HG02610 (cell line): ENCODE measurements at regions not wholly inside any gene's neighbourhood (a gene's known extent, or its start where the extent isn't known, plus 50 kb on each side); places are given as distances from the start of the nearest gene placed in this dataset.

Experiments used
- ATAC-seq: cut with Tn5 transposase; IDR thresholded peaks from one replicate; pipeline ENCODE4 v1.9.1; 2021; ENCODE audit warnings: mild to moderate bottlenecking, moderate library complexity; ENCODE audit not compliant: unreplicated experiment

DNA sequence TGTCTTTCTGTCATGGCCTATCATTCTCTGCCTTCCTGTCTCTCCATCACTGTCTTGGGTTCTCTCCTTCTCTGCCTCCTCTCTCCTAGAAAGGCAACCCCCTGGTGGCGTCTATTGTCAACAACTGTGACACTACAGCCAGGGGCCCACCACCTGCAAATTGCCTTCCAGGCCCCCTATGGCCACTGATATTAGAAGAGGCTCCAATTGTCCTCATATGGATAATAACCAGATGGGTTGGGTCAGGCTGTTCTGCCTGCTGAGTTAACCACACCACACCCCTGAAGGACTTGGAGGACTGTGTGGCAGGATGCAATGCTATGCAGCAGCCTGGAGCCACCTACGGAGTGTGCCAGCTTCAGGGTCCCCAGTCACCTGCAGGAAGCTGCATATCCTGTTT, 665.0 kb downstream of the NTRK3 start:
- no peak for ATAC-seq

DNA sequence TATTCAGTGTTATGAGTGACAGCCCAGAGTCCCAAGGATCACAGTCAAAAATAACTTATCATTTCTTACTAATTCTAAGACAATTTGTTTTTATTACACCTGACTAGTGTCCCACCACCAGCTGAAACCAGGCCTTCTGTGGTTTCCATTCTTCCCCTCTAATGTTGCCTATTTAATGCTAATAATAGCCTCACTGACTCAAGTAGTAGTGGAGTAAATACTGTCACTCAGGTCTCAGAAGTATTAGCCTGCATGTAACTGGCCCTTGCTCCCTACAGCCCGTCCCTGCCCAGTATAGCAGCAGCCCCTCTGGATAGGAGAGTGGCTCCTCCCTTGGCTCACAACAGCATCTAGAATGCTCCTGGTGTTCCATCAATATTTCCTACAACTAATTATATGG, 665.5 kb downstream of the NTRK3 start:
- no peak for ATAC-seq

DNA sequence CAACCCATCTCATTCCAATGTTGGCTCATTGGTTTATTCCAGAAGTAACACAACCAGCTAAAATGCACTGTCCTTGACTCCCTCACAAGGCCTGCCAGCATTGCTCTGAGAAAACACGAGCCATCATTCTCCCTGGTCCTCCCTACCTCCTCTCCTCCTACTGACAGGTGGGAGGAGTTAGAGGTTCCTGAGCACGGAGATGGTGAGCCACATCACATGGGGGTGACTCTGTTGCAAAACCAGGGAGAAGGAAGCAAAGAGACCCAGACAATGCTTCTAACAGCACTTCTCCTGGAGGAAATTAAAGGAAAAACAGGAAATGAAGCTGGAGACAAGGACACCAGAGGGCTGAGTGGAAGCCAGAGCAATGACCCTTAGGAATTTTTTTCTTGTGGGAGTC, 667.4 kb downstream of the NTRK3 start:
- ATAC-seq, result no peak

DNA sequence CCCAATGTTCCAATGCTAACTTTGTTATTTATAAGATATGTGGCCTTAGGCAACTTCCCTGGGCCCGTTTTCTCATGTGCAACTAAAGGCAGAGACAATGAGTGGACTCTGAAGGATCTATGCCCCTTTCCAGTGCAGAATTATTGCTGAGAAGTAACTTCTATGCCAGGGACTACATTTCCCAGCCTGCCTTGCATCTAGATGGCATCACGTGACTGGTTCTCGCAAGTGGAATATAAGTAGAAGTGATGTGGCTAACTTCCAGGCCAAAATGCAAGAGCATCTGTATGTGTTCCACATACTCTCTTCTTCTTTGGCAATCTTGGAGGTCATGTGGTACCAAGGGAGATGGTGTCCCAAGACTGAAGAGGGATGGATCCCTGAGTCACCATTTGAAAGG, 674.4 kb downstream of the NTRK3 start:
- ATAC-seq, result no peak

DNA sequence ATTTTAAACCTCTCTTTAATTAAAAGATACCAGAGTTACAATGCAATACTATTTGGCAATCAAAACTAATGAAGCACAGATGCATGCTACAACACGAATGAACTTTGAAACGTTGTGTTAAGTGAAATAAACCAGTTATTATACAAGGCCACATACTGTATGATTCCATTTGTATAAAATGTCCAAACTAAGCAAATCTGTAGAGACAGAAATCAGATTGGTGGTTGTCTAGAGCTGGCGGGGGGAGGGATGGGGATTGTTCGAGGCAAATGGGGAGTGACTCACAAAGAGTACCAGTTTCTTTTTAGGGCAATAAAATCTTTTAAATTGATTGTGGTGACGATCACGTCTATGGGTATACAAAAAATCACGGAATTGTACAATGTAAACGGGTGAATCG, 677.0 kb downstream of the NTRK3 start:
- no peak for ATAC-seq

DNA sequence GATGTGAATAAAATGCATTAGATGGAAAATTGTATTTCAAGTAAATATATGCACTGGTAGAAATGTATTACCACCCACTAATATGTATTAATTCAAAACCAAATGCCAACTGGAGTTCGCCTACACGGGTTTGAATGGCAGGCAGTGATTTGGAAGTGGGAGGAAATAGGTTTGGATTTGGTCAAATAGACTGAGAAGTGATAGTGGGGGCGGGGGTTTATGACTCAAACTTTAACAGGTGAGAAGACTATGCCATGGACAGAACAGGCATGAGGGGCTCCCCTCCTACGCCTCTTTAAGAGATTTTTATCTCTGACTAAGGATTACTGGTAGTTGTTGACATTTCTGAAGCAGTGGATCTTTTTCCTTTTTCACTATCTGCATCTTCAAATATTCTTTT, 677.8 kb downstream of the NTRK3 start:
- no peak for ATAC-seq

DNA sequence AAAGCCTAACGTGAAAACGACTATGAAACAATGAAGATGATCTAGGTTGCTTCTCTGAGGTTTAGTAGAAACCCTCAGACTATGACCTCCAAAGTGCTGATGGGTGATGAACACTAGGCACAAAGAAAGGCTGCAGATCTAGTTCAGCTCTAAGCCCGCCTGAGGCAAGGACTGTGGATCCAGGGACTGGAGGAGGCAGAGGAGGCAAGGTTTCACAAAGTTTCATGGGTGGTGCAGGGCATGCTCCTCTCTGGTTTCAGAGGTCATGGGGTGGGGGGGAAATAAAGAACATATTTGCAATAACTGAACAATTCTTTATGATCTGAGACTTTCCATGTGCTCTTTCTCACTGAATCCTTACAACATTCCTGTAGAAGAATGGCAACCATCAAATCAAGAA, 679.2 kb downstream of the NTRK3 start:
- no peak for ATAC-seq

DNA sequence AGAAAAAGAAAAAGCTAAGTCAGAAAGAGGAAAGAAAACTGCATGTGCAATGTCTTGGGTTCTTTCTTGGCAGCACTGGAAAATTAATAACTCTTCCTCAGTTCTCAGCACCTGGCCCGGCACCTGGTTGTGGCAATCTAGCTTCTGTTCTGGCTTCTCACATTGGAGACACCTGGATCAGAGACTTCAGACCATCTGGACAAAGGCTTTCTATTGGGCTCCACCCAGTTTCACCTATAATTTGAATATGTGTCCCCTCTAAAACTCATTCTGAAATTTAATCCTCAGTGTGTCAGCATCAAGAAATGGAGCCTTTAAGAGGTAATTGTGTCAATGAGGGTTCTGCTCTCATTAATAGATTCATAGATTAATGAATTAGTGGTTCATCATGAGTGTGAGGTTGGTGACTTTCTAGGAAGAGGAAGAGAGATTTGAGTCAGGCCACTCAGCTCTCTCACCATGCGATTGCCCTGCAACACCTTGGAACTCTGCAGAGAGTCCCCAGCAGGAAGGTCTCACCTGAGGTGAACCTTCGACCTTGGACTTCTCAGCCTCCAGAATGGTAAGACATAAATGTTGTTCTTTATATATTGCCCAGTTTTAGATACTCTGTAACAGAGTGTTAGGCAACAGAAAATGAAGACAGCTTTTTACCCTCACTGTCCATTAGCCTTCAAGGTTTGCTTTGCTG, 679.9 kb downstream of the NTRK3 start:
- ATAC-seq, result no peak

DNA sequence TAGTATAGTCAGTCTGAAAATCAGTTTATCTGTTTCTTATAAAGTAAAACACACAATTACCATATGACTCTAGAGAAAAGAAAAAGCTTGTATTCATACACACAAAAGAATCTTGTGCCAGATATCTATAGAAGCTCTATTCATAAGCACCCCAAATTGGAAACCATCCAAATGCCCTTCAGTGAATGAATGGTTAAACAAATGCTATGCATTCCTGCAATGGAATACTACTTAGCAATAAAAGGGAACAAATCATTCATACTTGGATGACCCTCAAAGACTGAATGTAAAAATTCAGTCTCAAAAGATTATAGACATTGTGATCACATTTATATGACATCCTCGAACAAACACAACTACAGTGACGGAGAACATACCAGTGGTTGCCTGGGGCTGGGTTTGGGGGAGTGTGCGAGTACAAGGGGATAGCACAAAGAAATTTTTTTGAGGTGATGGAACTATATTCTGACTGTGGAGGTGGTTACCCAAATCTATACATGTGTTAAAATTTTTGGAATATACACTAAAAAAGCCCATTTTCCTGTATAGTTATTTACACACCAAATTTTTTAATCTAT, 680.6 kb downstream of the NTRK3 start:
- ATAC-seq, result no peak

DNA sequence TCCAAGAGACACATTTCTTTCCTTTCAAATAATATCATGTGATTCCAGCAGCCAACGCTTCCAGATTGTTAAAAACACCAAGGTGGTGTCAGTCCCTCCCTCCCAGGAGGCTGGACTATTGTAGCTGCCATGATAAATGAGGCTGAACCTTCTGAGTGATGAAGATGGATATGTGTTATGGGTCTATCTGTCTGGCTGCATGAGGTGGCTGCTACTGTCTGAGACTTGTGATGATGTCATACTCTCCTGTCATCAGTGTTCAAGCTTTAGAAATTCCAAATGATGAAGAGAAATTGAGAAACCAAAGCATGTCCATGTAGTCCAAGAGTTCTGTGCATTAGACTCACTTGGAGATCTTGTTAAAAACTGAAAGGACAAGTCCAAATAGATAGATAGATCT, 683.0 kb downstream of the NTRK3 start:
- no peak for ATAC-seq

DNA sequence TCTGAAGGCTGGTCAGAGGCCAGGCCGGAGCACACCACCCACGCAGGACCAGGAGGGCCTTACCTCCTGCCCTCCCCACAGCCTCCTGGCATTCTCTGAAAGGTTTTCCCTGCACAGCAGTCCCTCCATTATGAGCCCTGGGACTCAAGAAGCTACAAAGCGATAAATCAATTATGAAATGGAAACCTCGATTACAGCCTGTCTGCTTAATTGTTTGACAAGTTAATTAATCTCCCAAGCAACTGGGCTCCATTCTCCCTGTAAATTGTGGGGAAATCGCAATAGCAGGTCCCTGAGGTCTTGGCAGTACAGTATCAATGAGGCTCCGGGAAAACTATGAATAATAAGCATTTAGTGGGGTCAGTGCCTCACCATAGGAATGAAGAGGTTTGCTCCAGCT, 683.5 kb downstream of the NTRK3 start:
- ATAC-seq, result no peak

DNA sequence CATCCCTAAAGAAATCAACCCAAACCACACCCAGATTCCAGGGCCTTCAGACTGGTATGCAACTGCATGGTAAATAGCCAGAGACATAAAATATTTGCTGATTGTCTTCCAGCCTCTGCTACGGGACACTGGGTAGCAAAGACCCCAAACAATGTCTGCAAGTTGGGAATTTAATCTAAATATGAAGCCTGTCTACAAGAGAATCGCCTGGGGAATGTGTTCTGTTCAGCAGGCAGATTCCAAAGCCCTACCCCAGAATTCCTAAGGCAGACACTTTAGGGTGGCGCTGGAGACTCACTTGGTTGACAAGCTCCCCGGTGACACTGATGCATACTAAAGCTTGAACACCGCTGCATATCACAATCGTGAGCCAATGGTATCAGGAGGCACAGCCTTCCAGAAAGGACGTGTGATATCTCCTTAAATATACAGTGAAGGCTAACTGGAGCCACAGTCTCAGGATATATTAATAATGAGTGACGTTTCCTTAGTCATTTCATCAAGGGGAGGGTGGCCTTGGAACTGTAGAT, 684.1 kb downstream of the NTRK3 start:
- ATAC-seq, result no peak

DNA sequence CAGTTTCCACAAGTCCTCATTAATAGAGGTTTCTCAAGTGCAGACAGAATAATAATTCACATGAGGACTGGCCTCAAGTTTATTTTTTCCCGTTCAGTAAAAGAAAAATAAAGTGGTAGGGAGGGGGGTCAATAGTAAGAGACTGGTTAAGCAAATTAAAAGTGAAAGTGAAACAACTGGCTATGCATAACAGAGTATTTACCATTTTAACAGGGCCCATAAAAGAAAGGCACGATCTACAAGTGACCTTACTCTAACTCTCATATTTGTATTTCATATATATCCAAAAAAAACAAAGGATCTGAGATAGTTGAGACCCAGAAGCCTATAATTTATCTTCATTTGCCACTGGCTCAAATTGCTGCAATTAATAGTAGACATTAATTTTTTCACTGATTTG, 686.3 kb downstream of the NTRK3 start:
- ATAC-seq, result no peak

DNA sequence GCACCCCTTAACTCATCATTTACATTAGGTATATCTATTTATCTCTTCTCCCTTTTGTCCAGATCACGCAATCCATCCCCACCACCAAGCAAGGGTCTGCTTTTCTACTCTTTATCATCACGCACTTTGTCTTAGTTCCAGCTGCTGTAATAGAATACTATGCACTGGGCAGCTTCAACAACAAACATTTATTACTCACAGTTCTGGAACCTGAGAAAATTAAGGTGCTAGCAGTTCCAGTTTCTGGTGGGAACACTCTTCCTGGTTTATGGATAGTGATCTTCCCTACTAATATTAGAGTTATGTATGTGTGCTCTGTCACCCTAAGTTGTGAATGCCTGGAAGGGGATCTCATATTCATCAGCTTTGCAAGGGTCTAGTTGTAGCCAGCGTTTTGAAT, 687.0 kb downstream of the NTRK3 start:
- no peak for ATAC-seq

DNA sequence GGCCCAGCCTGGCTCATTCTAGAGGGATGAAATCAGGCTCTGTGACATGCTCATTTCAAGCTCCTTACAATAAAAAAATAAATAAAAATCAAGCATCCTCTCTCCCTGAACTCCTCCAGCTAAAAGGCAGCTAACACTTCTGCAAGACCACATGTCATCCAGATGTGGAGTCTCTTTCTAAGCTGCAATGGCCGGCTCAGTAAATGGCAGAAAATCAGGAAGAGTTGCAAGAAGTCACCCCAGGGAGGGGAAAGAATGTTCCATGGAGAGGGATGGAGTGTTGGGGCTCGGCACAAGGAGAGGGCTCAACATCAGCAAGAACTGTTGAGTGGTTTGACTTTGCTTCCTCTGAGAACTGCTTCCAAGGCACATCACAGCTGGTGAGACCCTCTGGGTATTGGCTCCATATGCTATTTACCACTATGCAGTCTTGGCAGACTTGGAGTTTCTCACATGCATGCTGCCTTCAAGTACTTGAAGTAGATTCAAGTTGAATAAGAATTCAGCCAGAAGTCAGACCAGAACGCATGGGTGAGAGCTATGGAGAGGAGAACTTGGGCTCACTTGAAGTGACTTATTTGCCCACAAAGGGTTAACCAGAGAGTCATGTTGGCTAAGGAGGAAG, 689.0 kb downstream of the NTRK3 start:
- ATAC-seq, result no peak

DNA sequence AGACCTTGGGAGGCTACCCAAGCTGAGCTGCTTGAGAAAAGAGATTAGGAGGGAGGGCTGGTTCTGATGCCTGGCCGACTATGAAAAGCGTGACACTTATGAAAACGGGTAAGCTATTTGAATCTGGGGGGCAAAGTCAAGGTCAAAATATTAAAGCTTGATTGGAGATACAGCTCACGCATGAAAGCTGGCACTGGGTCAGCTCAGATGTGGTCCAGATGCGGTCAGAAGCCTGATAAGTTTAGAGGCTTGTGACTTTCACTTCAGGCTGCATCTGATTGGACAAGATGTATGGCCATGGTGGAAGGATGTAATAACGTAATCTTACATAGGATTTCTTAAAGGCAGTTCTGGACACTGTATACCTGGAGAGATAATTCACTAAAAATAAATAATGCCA, 690.3 kb downstream of the NTRK3 start:
- ATAC-seq, result no peak

DNA sequence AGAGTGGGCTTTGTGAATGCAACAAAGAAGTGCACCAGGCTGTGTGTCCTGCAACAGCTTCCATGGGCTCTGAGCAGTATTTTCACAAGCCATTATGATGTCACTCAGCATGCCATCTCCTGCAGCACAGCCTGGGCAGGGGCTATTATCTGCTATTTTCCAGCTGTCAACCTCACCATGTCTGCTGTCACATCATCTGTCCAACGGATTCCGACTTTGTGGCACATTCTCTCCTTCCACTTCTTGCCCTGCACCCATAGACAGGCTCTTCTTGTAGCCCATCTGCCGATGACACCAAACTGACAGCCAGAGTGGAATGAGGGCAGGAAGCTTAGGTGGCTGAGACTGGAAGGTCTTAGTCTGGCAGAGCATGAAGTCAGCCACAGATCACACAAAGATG, 691.9 kb downstream of the NTRK3 start:
- no peak for ATAC-seq

DNA sequence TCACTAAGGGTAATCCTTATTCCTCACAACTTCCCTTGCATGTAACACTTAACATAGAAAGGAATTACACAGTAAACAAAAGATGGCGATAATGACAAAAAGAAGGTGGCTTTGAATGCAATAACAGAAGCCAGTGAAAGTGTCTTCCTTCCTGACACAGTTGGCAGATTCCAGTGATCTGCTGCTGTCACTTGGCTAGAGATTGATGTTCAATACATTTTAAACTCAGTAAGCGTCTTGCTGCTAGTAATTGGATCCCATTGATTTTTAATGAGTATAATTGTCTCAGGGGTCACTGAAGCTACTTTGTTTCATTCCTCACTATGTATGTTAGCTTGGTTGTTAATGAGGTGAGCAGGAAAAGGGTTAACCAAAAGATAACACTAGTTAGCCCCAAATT, 692.7 kb downstream of the NTRK3 start:
- no peak for ATAC-seq

DNA sequence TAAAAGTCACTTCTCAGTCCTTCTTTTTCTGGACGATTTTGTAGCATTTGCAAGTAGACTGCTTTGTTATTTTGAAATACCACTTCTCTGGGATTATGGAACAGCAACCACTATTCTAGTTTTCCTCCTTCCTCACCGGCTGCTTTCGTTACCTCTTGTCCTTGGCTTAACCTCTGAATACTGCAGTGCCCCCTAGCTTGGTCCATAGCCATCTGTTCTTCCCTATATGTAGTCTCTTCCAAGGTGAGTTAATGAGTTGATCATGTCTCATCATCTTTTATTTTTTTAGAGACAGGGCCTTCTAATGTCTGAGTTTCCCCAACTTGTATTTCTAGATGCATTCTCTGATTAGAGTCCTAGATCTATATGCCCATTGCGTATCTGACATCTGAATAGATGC, 694.3 kb downstream of the NTRK3 start:
- no peak for ATAC-seq

DNA sequence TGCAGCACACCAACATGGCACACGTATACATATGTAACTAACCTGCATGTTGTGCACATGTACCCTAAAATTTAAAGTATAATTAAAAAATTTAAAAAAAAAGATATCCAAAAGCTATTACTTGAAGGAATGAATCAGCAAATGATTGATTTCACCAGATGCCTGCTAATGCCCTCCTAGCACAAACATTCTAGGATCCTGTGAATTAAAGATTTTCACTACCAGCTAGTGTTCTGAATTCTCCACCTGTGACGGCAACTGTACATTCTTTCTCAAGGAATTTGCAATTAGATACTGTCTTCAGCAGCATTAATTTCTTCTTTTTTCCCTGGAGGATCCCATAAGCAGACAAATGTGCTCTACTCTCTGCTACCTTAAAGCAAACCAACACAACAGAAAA, 694.9 kb downstream of the NTRK3 start:
- no peak for ATAC-seq

DNA sequence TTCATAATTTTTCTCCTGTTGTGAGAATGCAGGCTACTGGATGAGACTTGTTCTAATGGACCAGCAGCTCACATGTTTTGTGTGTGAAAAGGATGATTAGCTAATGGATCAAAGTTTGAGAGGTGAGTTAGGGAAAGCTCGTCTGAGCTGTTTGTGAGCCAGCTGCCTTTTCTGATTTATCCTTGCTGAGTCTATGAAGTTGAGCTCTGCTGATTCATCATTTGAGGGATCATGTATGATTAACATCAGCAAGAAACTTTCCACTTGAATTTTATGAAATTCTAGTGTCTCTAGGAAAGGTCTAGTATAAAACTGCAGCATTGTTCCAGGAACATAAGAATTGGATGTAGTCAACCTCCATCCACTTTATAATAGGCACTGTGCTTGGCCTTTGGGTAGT, 698.7 kb downstream of the NTRK3 start:
- no peak for ATAC-seq

DNA sequence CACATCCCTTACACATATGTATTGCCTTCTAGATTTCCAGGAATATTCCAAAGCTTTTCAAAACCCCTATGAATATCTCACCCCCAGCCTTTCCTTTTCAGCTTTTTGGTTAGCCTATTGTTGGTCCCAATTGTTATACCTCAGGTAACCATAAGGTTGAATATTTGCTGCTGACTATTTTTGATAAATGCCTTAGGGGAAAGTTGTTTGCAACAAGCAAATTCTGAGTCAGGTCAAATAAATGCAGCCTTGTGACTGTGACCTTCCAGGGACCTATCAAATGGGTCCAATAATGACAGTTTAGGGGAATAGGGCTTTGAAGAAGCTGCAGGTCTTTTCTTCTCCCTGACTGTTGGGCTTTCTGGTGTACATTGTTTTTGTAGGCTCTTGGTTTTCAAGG, 699.7 kb downstream of the NTRK3 start:
- ATAC-seq, result no peak

DNA sequence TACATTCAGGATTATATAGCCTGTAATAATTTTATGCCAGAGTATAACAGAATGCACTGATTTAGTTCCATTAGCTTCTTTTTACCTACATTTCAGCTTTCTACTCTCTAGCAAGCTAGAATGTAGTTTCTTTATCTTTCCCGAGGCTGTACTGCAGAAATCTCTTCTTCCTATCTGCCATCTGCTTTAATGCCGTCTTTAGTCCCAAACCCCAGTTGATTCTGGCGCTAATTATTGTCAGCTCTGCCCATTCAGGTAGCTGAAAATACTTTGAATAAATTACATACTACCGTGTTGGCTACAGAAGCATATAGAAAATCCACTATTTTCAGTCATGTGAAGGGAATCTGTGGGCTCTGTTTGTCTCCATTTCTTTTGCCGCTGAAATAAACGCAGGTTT, 706.7 kb downstream of the NTRK3 start:
- no peak for ATAC-seq
